ENCODE measurements at regions not wholly inside any gene's neighbourhood (a gene's known extent, or its start where the extent isn't known, plus 50 kb on each side); places are given as distances from the start of the nearest gene placed in this dataset.

GRCh38 chr4:45186249-45186648 lies 459.9 kb upstream of the GNPDA2 start:
- no peak for TF ChIP-seq EZH2 (IDR thresholded peaks at IDR 0.05; ENCODE audit: insufficient read depth, low read length)
- TF ChIP-seq CTCF (IDR thresholded peaks at IDR 0.05; ENCODE audit: insufficient read depth, low read depth, low read length), result no peak
- Histone ChIP-seq H3K4me3 (ENCODE audit: insufficient read depth, low read depth, low read length) (no peak overlapping the region), H3K4me2 (ENCODE audit: low read length) (no peak overlapping the region), H3K79me2 (ENCODE audit: insufficient read depth, low read length) (no peaks in the 10 kb centered on the region), H3K36me3 (ENCODE audit: insufficient read depth, low read length) (no peaks in the 10 kb centered on the region), H4K20me1 (ENCODE audit: insufficient read depth, low read length) (no peaks in the 10 kb centered on the region), H2AFZ (ENCODE audit: low read depth, low read length) (no peak overlapping the region), H3K9ac (ENCODE audit: low read length) (no peak overlapping the region), H3K27ac (ENCODE audit: low read depth, low read length) (no peak overlapping the region), H3K9me3 (ENCODE audit: insufficient read depth, low read depth, low read length) (no peaks in the 10 kb centered on the region), H3K27me3 (ENCODE audit: insufficient read depth, low read length) (no peaks in the 10 kb centered on the region), H3K4me1 (ENCODE audit: insufficient read depth, low read length) (no peaks in the 10 kb centered on the region)
- H3K27me3 Mint-ChIP-seq (ENCODE audit: low read depth, unreplicated experiment), result no peaks in the 10 kb centered on the region
- no peak overlapping the region for H3K27ac Mint-ChIP-seq (ENCODE audit: unreplicated experiment)
- H3K36me3 Mint-ChIP-seq (ENCODE audit: low read depth, unreplicated experiment), result no peaks in the 10 kb centered on the region
- DNase-seq (ENCODE audit: low read depth) (no peak), FAIRE-seq (no peak)
- H3K9me3 Mint-ChIP-seq (ENCODE audit: unreplicated experiment), result no peaks in the 10 kb centered on the region
- no peak overlapping the region for H3K4me3 Mint-ChIP-seq (ENCODE audit: unreplicated experiment)
- H3K4me1 Mint-ChIP-seq (ENCODE audit: low read depth, unreplicated experiment), result no peaks in the 10 kb centered on the region

- no peaks in the 10 kb centered on the region for H3K27me3 ChIP-seq (ENCODE audit: insufficient read depth, low read length)
- H3K4me3 Mint-ChIP-seq (ENCODE audit: unreplicated experiment), result no peak overlapping the region
- H3K4me1 ChIP-seq (ENCODE audit: insufficient read depth, low read length), result no peaks in the 10 kb centered on the region
- H3K4me1 Mint-ChIP-seq (ENCODE audit: low read depth, unreplicated experiment), result no peaks in the 10 kb centered on the region
- no peaks in the 10 kb centered on the region for H3K79me2 ChIP-seq (ENCODE audit: insufficient read depth, low read length)
- no peaks in the 10 kb centered on the region for H3K9me3 Mint-ChIP-seq (ENCODE audit: unreplicated experiment)
- no peak overlapping the region for H3K27ac ChIP-seq (ENCODE audit: low read depth, low read length)
- H4K20me1 ChIP-seq (ENCODE audit: insufficient read depth, low read length), result no peaks in the 10 kb centered on the region
- no peak overlapping the region for H2AFZ ChIP-seq (ENCODE audit: low read depth, low read length)
- no peaks in the 10 kb centered on the region for H3K27me3 Mint-ChIP-seq (ENCODE audit: low read depth, unreplicated experiment)
- TF ChIP-seq EZH2 (IDR thresholded peaks at IDR 0.05; ENCODE audit: insufficient read depth, low read length), result no peak
- no peak for TF ChIP-seq CTCF (IDR thresholded peaks at IDR 0.05; ENCODE audit: insufficient read depth, low read depth, low read length)
- H3K9ac ChIP-seq (ENCODE audit: low read length), result no peak overlapping the region
- no peaks in the 10 kb centered on the region for H3K36me3 ChIP-seq (ENCODE audit: insufficient read depth, low read length)
- H3K4me3 ChIP-seq (ENCODE audit: insufficient read depth, low read depth, low read length), result no peak overlapping the region
- no peaks in the 10 kb centered on the region for H3K9me3 ChIP-seq (ENCODE audit: insufficient read depth, low read depth, low read length)
- no peak for FAIRE-seq
- H3K36me3 Mint-ChIP-seq (ENCODE audit: low read depth, unreplicated experiment), result no peaks in the 10 kb centered on the region
- no peak for DNase-seq (ENCODE audit: low read depth)
- no peak overlapping the region for H3K4me2 ChIP-seq (ENCODE audit: low read length)
- no peak overlapping the region for H3K27ac Mint-ChIP-seq (ENCODE audit: unreplicated experiment)
Observed at GRCh38 chr4:45183905-45184304, 457.5 kb upstream of the GNPDA2 start.

GRCh38 chr4:45172636-45173035 lies 446.3 kb upstream of the GNPDA2 start:
- H3K36me3 ChIP-seq (ENCODE audit: insufficient read depth, low read length), result no peaks in the 10 kb centered on the region
- H3K27me3 ChIP-seq (ENCODE audit: insufficient read depth, low read length), result no peaks in the 10 kb centered on the region
- no peaks in the 10 kb centered on the region for H3K4me1 Mint-ChIP-seq (ENCODE audit: low read depth, unreplicated experiment)
- H3K4me3 ChIP-seq (ENCODE audit: insufficient read depth, low read depth, low read length), result no peak overlapping the region
- FAIRE-seq, result no peak
- H3K9ac ChIP-seq (ENCODE audit: low read length), result no peak overlapping the region
- no peak for DNase-seq (ENCODE audit: low read depth)
- no peaks in the 10 kb centered on the region for H3K9me3 ChIP-seq (ENCODE audit: insufficient read depth, low read depth, low read length)
- no peaks in the 10 kb centered on the region for H4K20me1 ChIP-seq (ENCODE audit: insufficient read depth, low read length)
- H3K79me2 ChIP-seq (ENCODE audit: insufficient read depth, low read length), result no peaks in the 10 kb centered on the region
- H3K4me1 ChIP-seq (ENCODE audit: insufficient read depth, low read length), result no peaks in the 10 kb centered on the region
- H3K36me3 Mint-ChIP-seq (ENCODE audit: low read depth, unreplicated experiment), result no peaks in the 10 kb centered on the region
- peaks cover 20% of the 10 kb centered on the region for H3K9me3 Mint-ChIP-seq (ENCODE audit: unreplicated experiment)
- no peak overlapping the region for H3K27ac Mint-ChIP-seq (ENCODE audit: unreplicated experiment)
- H3K4me3 Mint-ChIP-seq (ENCODE audit: unreplicated experiment), result no peak overlapping the region
- no peaks in the 10 kb centered on the region for H3K27me3 Mint-ChIP-seq (ENCODE audit: low read depth, unreplicated experiment)
- TF ChIP-seq CTCF (IDR thresholded peaks at IDR 0.05; ENCODE audit: insufficient read depth, low read depth, low read length), result no peak
- no peak for TF ChIP-seq EZH2 (IDR thresholded peaks at IDR 0.05; ENCODE audit: insufficient read depth, low read length)
- no peak overlapping the region for H3K4me2 ChIP-seq (ENCODE audit: low read length)
- no peak overlapping the region for H2AFZ ChIP-seq (ENCODE audit: low read depth, low read length)
- no peak overlapping the region for H3K27ac ChIP-seq (ENCODE audit: low read depth, low read length)

Measured in astrocyte (in vitro differentiated cells and primary cell).